ENCODE measurements at regions not wholly inside any gene's neighbourhood (a gene's known extent, or its start where the extent isn't known, plus 50 kb on each side); places are given as distances from the start of the nearest gene placed in this dataset.

- Histone ChIP-seq H3K4me1 (ENCODE audit: control insufficient read depth in 2 of 3, insufficient read depth in 2 of 3, low read depth in 1 of 3, low read length in 3 of 3) (peaks cover 0 to 2% (median 0%) of the 10 kb centered on the region in 3 donors), H3K4me3 (ENCODE audit: low read length in 3 of 3) (no peak overlapping the region), H3K36me3 (ENCODE audit: control insufficient read depth in 2 of 3, insufficient read depth in 3 of 3, low read length in 3 of 3) (no peaks in the 10 kb centered on the region), H3K9ac (ENCODE audit: low read length in 3 of 3) (no peak overlapping the region), H3K27ac (ENCODE audit: low read depth in 2 of 2, low read length in 2 of 2) (no peak overlapping the region), H3K27me3 (ENCODE audit: control insufficient read depth, insufficient read depth, low read length) (no peaks in the 10 kb centered on the region), H3K9me3 (ENCODE audit: control insufficient read depth in 2 of 3, insufficient read depth in 1 of 3, low read length in 3 of 3) (no peaks in the 10 kb centered on the region)
- no peak for DNase-seq
- no peak for TF ChIP-seq CTCF (IDR thresholded peaks at IDR 0.05; ENCODE audit: borderline replicate concordance, extremely low read depth, insufficient read depth)
- no peak for FAIRE-seq
- intact Hi-C loops (cut with DNase I), result no loop called here
Measured at GRCh38 chr1:201659572-201659971, 120.6 kb downstream of the NAV1 start.

- H3K27me3 ChIP-seq (ENCODE audit: control insufficient read depth, insufficient read depth, low read length), result no peaks in the 10 kb centered on the region
- DNase-seq, result no peak
- no peak overlapping the region for H3K27ac ChIP-seq (ENCODE audit: low read depth in 2 of 2, low read length in 2 of 2)
- H3K4me1 ChIP-seq (ENCODE audit: control insufficient read depth in 2 of 3, insufficient read depth in 2 of 3, low read depth in 1 of 3, low read length in 3 of 3), result peaks cover 0 to 2% (median 0%) of the 10 kb centered on the region in 3 donors
- FAIRE-seq, result no peak
- no peaks in the 10 kb centered on the region for H3K9me3 ChIP-seq (ENCODE audit: control insufficient read depth in 2 of 3, insufficient read depth in 1 of 3, low read length in 3 of 3)
- intact Hi-C loops (cut with DNase I), result no loop called here
- H3K9ac ChIP-seq (ENCODE audit: low read length in 3 of 3), result no peak overlapping the region
- H3K4me3 ChIP-seq (ENCODE audit: low read length in 3 of 3), result no peak overlapping the region
- no peak for TF ChIP-seq CTCF (IDR thresholded peaks at IDR 0.05; ENCODE audit: borderline replicate concordance, extremely low read depth, insufficient read depth)
- H3K36me3 ChIP-seq (ENCODE audit: control insufficient read depth in 2 of 3, insufficient read depth in 3 of 3, low read length in 3 of 3), result no peaks in the 10 kb centered on the region
Measured at GRCh38 chr1:201660931-201661822, 122.2 kb downstream of the NAV1 start.

GRCh38 chr1:201661823-201662359 lies 123.0 kb downstream of the NAV1 start:
- Histone ChIP-seq H3K27me3 (ENCODE audit: control insufficient read depth, insufficient read depth, low read length) (no peaks in the 10 kb centered on the region), H3K4me3 (ENCODE audit: low read length in 3 of 3) (no peak overlapping the region), H3K9ac (ENCODE audit: low read length in 3 of 3) (no peak overlapping the region), H3K9me3 (ENCODE audit: control insufficient read depth in 2 of 3, insufficient read depth in 1 of 3, low read length in 3 of 3) (no peaks in the 10 kb centered on the region), H3K27ac (ENCODE audit: low read depth in 2 of 2, low read length in 2 of 2) (no peak overlapping the region), H3K36me3 (ENCODE audit: control insufficient read depth in 2 of 3, insufficient read depth in 3 of 3, low read length in 3 of 3) (no peaks in the 10 kb centered on the region), H3K4me1 (ENCODE audit: control insufficient read depth in 2 of 3, insufficient read depth in 2 of 3, low read depth in 1 of 3, low read length in 3 of 3) (no peaks in the 10 kb centered on the region)
- TF ChIP-seq CTCF (IDR thresholded peaks at IDR 0.05; ENCODE audit: borderline replicate concordance, extremely low read depth, insufficient read depth), result no peak
- DNase-seq (no peak), FAIRE-seq (no peak)
- intact Hi-C loops (cut with DNase I), result no loop called here
